Peyer's patch (tissue), 4 donors: ENCODE measurements at regions not wholly inside any gene's neighbourhood (a gene's known extent, or its start where the extent isn't known, plus 50 kb on each side); places are given as distances from the start of the nearest gene placed in this dataset.

Experiments
- DNase-seq, 3 donors: peaks; one replicate each; pipeline ENCODE4 v3.0.0-alpha.2; 2017 to 2019
- H3K27ac ChIP-seq, 4 donors: fragments of 200-600 bp; sonication (generic); one replicate each; pipeline ENCODE4 v1.5.1; 2016 to 2019
- H3K27me3 ChIP-seq, 2 donors: fragments of 200-600 bp; sonication (generic); one replicate each; pipeline ENCODE4 v1.5.1; 2019
- H3K36me3 ChIP-seq, 3 donors: fragments of 200-600 bp; sonication (generic); one replicate each; pipeline ENCODE4 v1.5.1; 2016 to 2019
- H3K4me1 ChIP-seq, 4 donors: fragments of 200-600 bp; sonication (generic); one replicate each; pipeline ENCODE4 v1.5.1; 2016 to 2019
- H3K4me3 ChIP-seq, 4 donors: fragments of 200-600 bp; sonication (generic); 1 replicate in 3 of 4; 2 replicates in 1 of 4; pipeline ENCODE4 v1.5.1; 2016 to 2019; ENCODE audit warnings: mild to moderate bottlenecking in 1 of 4
- H3K9me3 ChIP-seq, 4 donors: fragments of 200-600 bp; sonication (generic); one replicate each; pipeline ENCODE4 v1.5.1; 2016 to 2019; ENCODE audit warnings: mild to moderate bottlenecking in 1 of 4
- POLR2A ChIP-seq, 2 donors: fragments of 450-650 bp; IDR thresholded peaks; one replicate each; pipeline ENCODE4 v1.5.1; 2017; ENCODE audit warnings: antibody characterized with exemption in 2 of 2, mild to moderate bottlenecking in 2 of 2, moderate library complexity in 2 of 2
- TF ChIP-seq, protein P1 (sequence below), 6 experiments: fragments of 450-650 bp in 4 of 6; fragments of 200-600 bp in 2 of 6; sonication (generic) in 1 of 6; IDR thresholded peaks; one replicate each; pipeline ENCODE4 v1.5.1; 2017 to 2019; ENCODE audit warnings: antibody characterized with exemption in 6 of 6, mild to moderate bottlenecking in 3 of 6, moderate library complexity in 1 of 6

- H3K4me1 ChIP-seq, result no peaks in the 10 kb centered on the region
- DNase-seq, result no peak
- H3K36me3 ChIP-seq, result no peaks in the 10 kb centered on the region
- no peaks in the 10 kb centered on the region for H3K9me3 ChIP-seq
- TF ChIP-seq POLR2A (IDR thresholded peaks at IDR 0.05), result no peak
- TF ChIP-seq, protein P1, sequence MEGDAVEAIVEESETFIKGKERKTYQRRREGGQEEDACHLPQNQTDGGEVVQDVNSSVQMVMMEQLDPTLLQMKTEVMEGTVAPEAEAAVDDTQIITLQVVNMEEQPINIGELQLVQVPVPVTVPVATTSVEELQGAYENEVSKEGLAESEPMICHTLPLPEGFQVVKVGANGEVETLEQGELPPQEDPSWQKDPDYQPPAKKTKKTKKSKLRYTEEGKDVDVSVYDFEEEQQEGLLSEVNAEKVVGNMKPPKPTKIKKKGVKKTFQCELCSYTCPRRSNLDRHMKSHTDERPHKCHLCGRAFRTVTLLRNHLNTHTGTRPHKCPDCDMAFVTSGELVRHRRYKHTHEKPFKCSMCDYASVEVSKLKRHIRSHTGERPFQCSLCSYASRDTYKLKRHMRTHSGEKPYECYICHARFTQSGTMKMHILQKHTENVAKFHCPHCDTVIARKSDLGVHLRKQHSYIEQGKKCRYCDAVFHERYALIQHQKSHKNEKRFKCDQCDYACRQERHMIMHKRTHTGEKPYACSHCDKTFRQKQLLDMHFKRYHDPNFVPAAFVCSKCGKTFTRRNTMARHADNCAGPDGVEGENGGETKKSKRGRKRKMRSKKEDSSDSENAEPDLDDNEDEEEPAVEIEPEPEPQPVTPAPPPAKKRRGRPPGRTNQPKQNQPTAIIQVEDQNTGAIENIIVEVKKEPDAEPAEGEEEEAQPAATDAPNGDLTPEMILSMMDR (IDR thresholded peaks at IDR 0.05), result no peak
- H3K27ac ChIP-seq, result no peak overlapping the region
- H3K27me3 ChIP-seq, result no peaks in the 10 kb centered on the region
- no peak overlapping the region for H3K4me3 ChIP-seq
These were observed 551.6 kb downstream of the COL12A1 start for GRCh38 chr6:74654296-74654695.

DNA sequence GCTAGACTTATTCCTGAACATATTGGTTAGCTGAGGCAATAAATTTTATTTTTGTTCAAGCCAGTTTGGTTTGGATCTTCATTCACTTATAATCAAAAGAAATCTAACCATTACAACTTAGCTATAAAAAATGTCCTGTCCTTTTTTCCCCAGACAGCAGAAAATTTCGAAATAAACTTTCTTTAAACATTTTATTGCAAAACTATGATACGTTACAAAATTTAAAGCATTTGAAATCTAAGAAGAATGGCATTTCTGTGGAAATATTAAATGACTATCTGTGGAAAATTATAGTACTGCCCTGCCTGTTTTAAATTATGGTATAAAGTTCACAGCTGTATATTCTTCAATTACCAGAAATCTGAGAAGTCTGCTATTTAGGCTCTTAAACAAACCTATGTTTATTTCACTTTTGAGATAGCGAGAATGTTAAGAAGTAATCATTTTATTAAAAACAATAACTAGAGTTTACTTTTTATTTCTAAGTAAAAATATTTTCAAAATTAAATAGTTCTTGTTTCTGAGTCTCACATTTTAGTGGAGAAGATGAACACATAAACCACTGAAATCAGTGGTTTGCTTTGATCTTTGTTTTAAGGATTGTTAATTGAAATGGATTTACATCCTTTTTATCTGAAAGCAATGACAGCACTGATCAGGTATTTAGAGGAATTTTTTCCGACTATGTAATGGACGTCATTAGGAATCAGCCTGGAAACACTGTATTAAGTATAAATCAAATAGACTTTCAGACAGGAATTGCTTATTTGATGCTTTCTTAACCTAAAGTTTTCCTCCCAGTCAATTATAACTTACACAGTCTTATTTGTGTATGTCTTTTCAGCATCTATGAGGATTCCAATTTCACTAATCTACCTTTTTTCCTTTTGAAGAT is 553.7 kb downstream of the COL12A1 start:
- no peak overlapping the region for H3K4me3 ChIP-seq
- H3K36me3 ChIP-seq, result no peaks in the 10 kb centered on the region
- DNase-seq, result no peak
- TF ChIP-seq POLR2A (IDR thresholded peaks at IDR 0.05), result no peak
- TF ChIP-seq, protein P1 (IDR thresholded peaks at IDR 0.05), result no peak
- H3K9me3 ChIP-seq, result no peaks in the 10 kb centered on the region
- H3K27me3 ChIP-seq, result no peaks in the 10 kb centered on the region
- no peaks in the 10 kb centered on the region for H3K4me1 ChIP-seq
- no peak overlapping the region for H3K27ac ChIP-seq

GRCh38 chr6:74650668-74651067 is 555.2 kb downstream of the COL12A1 start:
- Histone ChIP-seq H3K9me3 (no peaks in the 10 kb centered on the region), H3K27ac (no peak overlapping the region), H3K4me3 (no peak overlapping the region), H3K36me3 (no peaks in the 10 kb centered on the region), H3K27me3 (no peaks in the 10 kb centered on the region), H3K4me1 (no peaks in the 10 kb centered on the region)
- DNase-seq, result no peak
- no peak for TF ChIP-seq POLR2A (IDR thresholded peaks at IDR 0.05)
- TF ChIP-seq, protein P1 (IDR thresholded peaks at IDR 0.05), result no peak

- H3K9me3 ChIP-seq, result no peaks in the 10 kb centered on the region
- H3K36me3 ChIP-seq, result no peaks in the 10 kb centered on the region
- TF ChIP-seq, protein P1 (IDR thresholded peaks at IDR 0.05), result no peak
- TF ChIP-seq POLR2A (IDR thresholded peaks at IDR 0.05), result no peak
- H3K4me3 ChIP-seq, result no peak overlapping the region
- H3K27me3 ChIP-seq, result no peaks in the 10 kb centered on the region
- H3K27ac ChIP-seq, result no peak overlapping the region
- H3K4me1 ChIP-seq, result no peaks in the 10 kb centered on the region
- peak in 1 of 3 donors; percentile 12 for DNase-seq
These were observed 559.4 kb downstream of the COL12A1 start for GRCh38 chr6:74646461-74646860.

- no peaks in the 10 kb centered on the region for H3K27me3 ChIP-seq
- TF ChIP-seq, protein P1 (IDR thresholded peaks at IDR 0.05), result no peak
- no peak for TF ChIP-seq POLR2A (IDR thresholded peaks at IDR 0.05)
- H3K36me3 ChIP-seq, result no peaks in the 10 kb centered on the region
- H3K9me3 ChIP-seq, result no peaks in the 10 kb centered on the region
- DNase-seq, result no peak
- no peaks in the 10 kb centered on the region for H3K4me1 ChIP-seq
- no peak overlapping the region for H3K4me3 ChIP-seq
- H3K27ac ChIP-seq, result no peak overlapping the region
These were observed 560.6 kb downstream of the COL12A1 start for GRCh38 chr6:74645108-74645849.
